Fibroblast of the conjunctiva (primary cell): ENCODE measurements at regions not wholly inside any gene's neighbourhood (a gene's known extent, or its start where the extent isn't known, plus 50 kb on each side); places are given as distances from the start of the nearest gene placed in this dataset.
"Not testable (repeated sequence)": the region's sequence is repeated elsewhere in the genome, so short reads cannot be mapped to it uniquely, and the experiment has no call there.

ENCODE experiments used
- DNase-seq: peaks from one replicate; pipeline ENCODE4 v3.0.0-alpha.2; 2010; ENCODE audit warnings: low read depth

DNA sequence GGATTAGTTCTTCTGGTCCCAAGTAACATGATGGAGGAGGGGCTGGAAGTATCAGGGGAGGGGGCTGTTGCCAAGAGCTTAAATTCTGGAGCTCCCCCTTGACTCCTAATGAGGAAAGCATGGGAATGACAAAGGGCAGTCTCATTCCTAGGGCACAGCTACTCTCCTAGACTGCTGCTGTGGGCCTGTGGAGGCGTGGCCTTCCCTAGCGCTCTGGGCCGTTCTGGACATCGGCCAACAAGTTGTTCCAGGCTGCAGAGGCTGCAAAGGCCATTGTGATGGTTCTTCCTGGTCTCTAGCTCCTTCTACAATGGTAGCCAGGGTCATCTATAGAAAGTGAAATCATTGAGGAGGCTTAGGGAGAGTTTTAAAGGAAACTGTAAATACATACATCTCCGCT lies 916.6 kb downstream of the DIAPH3 start:
- DNase-seq, result no peak

- no peak for DNase-seq
Measured at GRCh38 chr13:59250336-59251189, 913.2 kb downstream of the DIAPH3 start.

DNA sequence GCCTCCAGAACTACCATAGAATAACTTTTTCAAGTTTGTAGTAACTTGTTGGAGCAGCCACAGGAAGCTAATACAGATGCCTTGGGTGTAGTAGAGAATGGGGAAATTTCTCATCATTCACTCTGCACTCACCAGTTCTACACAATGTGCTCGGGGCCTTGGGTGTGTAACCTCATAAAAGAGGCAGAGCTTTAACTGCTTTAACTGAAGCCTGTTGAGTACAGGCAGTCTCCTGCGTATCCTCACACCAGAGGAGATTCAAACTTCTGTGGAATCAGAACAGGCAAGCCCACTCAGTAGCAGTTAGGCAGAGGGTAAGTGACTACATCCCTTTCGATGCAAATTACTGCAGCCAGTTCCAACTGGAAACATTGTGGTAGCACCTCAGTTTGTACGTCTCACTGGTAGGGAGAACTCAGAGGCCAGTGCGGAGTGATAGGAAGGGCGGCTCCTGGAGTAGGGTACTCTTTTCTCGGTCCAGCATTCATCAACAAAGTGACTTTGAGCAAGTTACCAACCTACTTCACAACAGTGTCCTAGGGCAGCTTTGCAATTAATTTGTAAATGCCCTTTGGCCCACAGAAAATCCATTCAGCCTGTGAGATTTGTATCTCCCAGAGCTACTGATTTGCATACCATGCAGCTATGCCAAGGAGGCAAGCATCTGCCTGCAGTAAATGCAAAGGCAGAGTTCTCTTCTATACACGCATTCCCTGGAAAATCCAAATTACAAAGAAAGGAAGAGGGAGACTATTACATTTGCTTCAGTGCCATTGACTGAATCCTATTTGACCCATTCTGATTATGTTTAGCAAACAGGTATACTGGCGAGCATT lies 904.3 kb downstream of the DIAPH3 start:
- no peak for DNase-seq

DNA sequence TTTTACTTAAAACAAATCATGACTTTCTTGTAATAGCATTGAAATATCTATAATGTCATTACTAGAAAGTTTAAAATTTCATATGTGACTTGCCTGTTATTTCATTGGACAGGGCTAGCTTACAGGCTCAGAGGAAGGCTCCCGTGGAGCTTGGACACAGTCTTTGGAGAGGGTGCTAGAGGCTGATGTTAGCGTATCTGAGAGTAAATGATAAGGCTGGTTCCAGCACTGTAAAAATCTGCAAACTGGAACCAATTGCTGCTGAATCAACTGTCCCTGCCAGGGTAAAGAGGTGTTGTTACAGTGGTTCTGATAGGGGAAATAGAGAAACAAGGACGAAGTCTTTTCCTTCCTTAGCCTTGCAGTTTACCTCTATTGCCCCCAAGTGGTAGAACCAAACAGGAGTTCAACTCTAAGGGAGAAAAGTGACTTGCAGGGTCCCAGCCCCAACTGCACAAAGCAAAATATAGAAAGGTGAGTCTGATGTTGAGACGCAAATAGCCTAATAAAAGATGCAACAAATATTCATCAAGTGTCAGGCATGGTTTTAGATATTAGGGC lies 901.7 kb downstream of the DIAPH3 start:
- no peak for DNase-seq

GRCh38 chr13:59263531-59263930 lies 900.2 kb downstream of the DIAPH3 start:
- DNase-seq, result no peak

DNA sequence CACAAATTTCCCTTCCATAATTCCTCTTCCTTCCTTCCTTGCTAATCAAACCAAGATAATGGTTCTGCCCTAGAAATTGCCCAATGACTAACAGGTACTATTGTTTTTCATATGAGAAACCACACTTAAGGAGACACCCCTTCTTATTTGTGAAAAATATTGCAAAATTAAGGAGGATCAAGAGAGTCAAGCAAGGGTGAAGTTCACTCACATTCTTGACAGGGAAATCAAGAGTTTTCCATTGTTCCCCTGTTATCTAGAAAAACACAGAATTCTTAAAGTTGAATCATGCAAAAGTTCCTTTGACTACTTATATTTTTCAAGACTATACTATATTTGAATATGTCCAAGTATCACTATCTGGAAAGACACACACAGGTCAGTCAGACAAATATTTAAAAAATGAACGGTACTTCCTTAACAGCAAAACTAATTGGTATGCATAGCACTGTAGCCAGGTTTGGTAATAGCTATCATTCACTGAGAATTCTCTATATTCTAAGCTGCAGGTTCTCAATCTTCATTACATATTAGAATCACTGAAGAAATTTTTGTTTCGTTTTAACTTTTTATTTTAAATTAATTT lies 897.2 kb downstream of the DIAPH3 start:
- no peak for DNase-seq

DNA sequence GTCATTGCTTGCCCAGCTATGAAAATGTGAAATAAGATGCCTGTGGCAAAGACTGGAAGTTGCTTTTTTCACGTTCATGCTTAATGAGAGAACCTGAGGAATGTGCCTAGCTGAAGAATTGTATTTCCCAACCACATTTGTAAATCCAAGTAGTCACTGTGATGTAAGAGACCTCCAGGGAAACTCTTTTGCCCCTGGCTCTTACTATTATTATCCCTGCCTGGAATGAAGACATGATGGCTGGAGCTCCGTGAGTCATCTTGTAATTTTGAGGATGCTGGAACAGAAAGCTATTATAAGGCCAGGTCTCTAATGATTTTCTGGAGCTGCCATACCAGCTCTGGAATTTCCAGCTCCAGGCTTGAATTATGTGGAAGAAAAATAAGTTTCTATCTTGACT lies 894.3 kb downstream of the DIAPH3 start:
- no peak for DNase-seq

- no peak for DNase-seq
Measured at GRCh38 chr13:59270327-59270726, 893.4 kb downstream of the DIAPH3 start.

GRCh38 chr13:59274958-59275727 lies 888.6 kb downstream of the DIAPH3 start:
- DNase-seq, result no peak

DNA sequence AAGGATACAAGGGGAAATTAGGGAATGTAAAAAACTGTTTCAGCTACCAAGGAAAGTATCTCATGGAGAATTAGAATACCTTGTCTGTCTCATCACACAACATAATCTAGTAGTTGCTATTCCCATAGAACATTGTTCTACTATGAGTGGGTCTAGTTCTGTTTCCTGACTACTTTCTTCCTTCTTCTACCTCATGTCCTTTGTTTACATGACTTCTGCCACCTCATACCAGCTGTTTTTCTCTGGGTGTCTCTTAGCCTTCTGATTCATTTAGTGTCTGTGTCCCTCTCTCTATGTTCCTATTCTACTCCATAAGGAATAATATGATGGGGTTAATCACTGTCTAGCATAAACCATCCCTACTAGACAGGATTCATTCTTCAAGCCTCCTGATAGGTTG lies 887.3 kb downstream of the DIAPH3 start:
- no peak for DNase-seq

GRCh38 chr13:59277106-59277505 lies 886.6 kb downstream of the DIAPH3 start:
- no peak for DNase-seq

DNA sequence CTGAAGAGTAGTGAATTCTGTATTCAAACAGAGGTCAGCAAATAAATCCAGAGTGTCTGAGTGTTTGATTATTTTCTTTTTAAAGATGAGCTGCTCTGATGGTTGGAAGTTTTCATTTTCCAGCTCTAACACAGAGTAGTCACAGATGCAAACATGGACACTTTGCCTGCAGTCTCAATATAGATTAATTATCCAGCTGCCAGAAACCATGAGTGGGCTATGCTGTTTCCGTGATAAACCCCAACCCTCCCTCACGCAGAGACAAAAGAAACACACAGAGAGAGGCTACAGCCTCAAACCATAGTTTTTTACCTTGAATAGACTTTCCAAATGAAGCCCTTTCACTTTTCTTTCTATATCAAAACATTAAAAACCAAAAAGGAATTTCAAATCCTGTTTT lies 884.7 kb downstream of the DIAPH3 start:
- no peak for DNase-seq

- DNase-seq, result no peak
Measured at GRCh38 chr13:59279576-59279975, 884.2 kb downstream of the DIAPH3 start.

GRCh38 chr13:59280297-59280696 lies 883.4 kb downstream of the DIAPH3 start:
- no peak for DNase-seq

DNA sequence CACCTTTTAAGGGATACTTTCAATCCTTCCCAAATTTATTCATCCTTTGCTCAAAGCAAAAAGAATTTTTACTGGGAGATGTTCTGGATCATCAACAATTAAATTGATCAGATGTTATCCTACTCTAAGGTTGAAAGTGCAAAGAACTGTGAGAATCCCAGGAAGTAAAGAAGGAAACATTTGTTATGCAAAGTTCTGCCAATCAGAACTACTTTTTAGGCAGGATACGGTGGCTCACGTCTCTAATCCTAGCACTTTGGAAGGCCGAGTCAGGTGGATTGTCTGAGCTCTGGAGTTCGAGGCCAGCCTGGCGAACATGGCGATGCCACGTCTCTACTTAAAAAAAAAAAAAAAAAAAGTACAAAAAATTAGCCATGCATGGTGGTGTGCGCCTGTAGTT lies 882.3 kb downstream of the DIAPH3 start:
- no peak for DNase-seq

- DNase-seq, result not testable (repeated sequence)
Measured at GRCh38 chr13:59292240-59292639, 871.5 kb downstream of the DIAPH3 start.

DNA sequence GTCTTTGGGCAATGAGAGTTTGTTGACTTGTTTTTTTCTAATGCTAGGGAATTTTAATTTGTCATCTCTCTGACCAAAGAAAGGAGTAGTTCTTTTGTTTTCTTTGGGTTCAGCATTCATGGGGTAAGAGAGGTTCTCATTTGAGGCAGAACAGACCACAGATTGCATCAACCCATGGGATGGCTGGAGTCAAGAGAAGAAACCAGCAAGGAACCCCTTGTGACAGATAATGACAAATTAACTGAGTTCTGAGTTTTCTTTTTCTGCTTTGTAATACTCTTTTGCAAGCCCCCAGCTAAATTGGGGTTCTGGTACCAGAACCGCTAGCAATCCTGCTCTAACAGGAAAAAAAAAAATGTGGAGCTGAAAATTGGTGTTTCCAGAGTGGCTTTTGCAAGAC lies 864.1 kb downstream of the DIAPH3 start:
- no peak for DNase-seq

- DNase-seq, result no peak
Measured at GRCh38 chr13:59300355-59301173, 863.2 kb downstream of the DIAPH3 start.

- DNase-seq, result no peak
Measured at GRCh38 chr13:59301174-59301567, 862.6 kb downstream of the DIAPH3 start.

DNA sequence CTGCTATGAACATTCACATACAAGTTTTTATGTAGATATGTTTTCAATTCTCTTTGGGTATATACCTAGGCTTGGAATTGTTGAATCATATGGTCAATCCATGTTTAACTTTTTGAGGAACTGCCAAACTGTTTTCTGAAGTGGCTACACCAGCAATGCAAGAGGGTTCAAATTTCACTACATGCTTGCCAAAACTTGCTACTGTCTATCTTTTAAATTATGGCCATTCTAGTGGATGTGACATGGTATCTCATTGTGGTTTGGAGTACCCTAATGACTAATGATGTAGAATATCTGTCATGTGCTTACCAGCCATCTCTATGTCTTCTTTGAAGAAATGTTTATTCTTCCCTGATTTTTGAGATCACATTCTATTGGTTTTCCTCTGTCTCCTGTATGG lies 860.3 kb downstream of the DIAPH3 start:
- no peak for DNase-seq

DNA sequence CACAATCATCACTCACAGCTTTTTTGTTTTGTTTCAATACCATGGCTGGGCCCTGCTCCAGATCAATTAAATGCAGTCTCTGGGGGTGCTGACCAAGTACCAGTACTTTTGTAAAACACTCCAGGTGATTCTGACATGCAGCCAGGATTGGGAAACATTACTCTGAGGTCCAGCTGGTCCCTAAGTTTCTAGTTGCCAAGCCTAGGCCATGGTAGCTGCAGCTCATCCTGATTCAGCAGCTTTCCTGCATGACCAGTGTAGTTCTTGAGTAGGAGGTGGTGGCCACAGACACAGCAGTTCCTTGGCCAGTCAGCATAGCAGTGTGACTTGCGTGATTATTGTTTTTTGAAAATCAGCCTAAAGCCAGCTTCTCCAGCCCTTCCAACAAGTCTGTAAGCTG lies 859.1 kb downstream of the DIAPH3 start:
- no peak for DNase-seq
